ENCODE measurements at regions not wholly inside any gene's neighbourhood (a gene's known extent, or its start where the extent isn't known, plus 50 kb on each side); places are given as distances from the start of the nearest gene placed in this dataset.

- Histone ChIP-seq H3K79me2 (ENCODE audit: control insufficient read depth, insufficient read depth, low read length) (no peaks in the 10 kb centered on the region), H3K27ac (ENCODE audit: control insufficient read depth, insufficient read depth, low read length) (no peak overlapping the region), H2AFZ (ENCODE audit: control insufficient read depth, low read length) (no peak overlapping the region), H3K4me3 (ENCODE audit: control insufficient read depth in 2 of 3, extremely low read depth in 1 of 3, insufficient read depth in 2 of 3, low read depth in 1 of 3, low read length in 3 of 3) (no peak overlapping the region), H3K9me3 (ENCODE audit: control insufficient read depth, low read depth, low read length) (no peaks in the 10 kb centered on the region), H3K9me1 (ENCODE audit: control insufficient read depth, extremely low read depth, insufficient read depth, low read length) (no peaks in the 10 kb centered on the region), H3K27me3 (ENCODE audit: control insufficient read depth, extremely low read depth, insufficient read depth, low read length) (no peaks in the 10 kb centered on the region), H3K4me2 (ENCODE audit: control insufficient read depth, extremely low read depth, insufficient read depth, low read depth, low read length) (no peak overlapping the region), H4K20me1 (ENCODE audit: control insufficient read depth, extremely low read depth, insufficient read depth, low read length) (no peaks in the 10 kb centered on the region), H3K36me3 (ENCODE audit: control insufficient read depth in 2 of 2, extremely low read depth in 1 of 2, insufficient read depth in 2 of 2, low read length in 2 of 2) (no peaks in the 10 kb centered on the region), H3K4me1 (ENCODE audit: control insufficient read depth, extremely low read depth, insufficient read depth, low read length) (no peaks in the 10 kb centered on the region), H3K9ac (ENCODE audit: control insufficient read depth, extremely low read depth, insufficient read depth, low read length) (no peak overlapping the region)
- dilution Hi-C loops (cut with MboI; ENCODE audit: extremely low pct_ligation_motif_present, low sequenced_read_pairs) = no loop called here
- no peak for TF ChIP-seq EZH2 (IDR thresholded peaks at IDR 0.05; ENCODE audit: low read length)
- no peak for TF ChIP-seq CTCF (optimal IDR thresholded peaks at IDR 0.05 in 1 of 3, IDR thresholded peaks at IDR 0.05 in 1 of 3, conservative IDR thresholded peaks at IDR 0.05 in 1 of 3; ENCODE audit: extremely low read depth in 1 of 3, insufficient read depth in 2 of 3, low read length in 3 of 3)
- no peak for FAIRE-seq
- no peak for DNase-seq (ENCODE audit: low read depth, low spot score)
Measured at GRCh38 chr1:220956501-220957232, 77.4 kb downstream of the HLX start.

- FAIRE-seq (no peak), DNase-seq (ENCODE audit: low read depth, low spot score) (no peak)
- TF ChIP-seq EZH2 (IDR thresholded peaks at IDR 0.05; ENCODE audit: low read length) (no peak), CTCF (optimal IDR thresholded peaks at IDR 0.05 in 1 of 3, IDR thresholded peaks at IDR 0.05 in 1 of 3, conservative IDR thresholded peaks at IDR 0.05 in 1 of 3; ENCODE audit: extremely low read depth in 1 of 3, insufficient read depth in 2 of 3, low read length in 3 of 3) (no peak)
- Histone ChIP-seq H3K9ac (ENCODE audit: control insufficient read depth, extremely low read depth, insufficient read depth, low read length) (no peak overlapping the region), H3K9me3 (ENCODE audit: control insufficient read depth, low read depth, low read length) (no peaks in the 10 kb centered on the region), H3K4me3 (ENCODE audit: control insufficient read depth in 2 of 3, extremely low read depth in 1 of 3, insufficient read depth in 2 of 3, low read depth in 1 of 3, low read length in 3 of 3) (no peak overlapping the region), H3K27ac (ENCODE audit: control insufficient read depth, insufficient read depth, low read length) (no peak overlapping the region), H3K4me1 (ENCODE audit: control insufficient read depth, extremely low read depth, insufficient read depth, low read length) (no peaks in the 10 kb centered on the region), H2AFZ (ENCODE audit: control insufficient read depth, low read length) (no peak overlapping the region), H3K9me1 (ENCODE audit: control insufficient read depth, extremely low read depth, insufficient read depth, low read length) (no peaks in the 10 kb centered on the region), H3K79me2 (ENCODE audit: control insufficient read depth, insufficient read depth, low read length) (no peaks in the 10 kb centered on the region), H3K36me3 (ENCODE audit: control insufficient read depth in 2 of 2, extremely low read depth in 1 of 2, insufficient read depth in 2 of 2, low read length in 2 of 2) (no peaks in the 10 kb centered on the region), H3K4me2 (ENCODE audit: control insufficient read depth, extremely low read depth, insufficient read depth, low read depth, low read length) (no peak overlapping the region), H3K27me3 (ENCODE audit: control insufficient read depth, extremely low read depth, insufficient read depth, low read length) (no peaks in the 10 kb centered on the region), H4K20me1 (ENCODE audit: control insufficient read depth, extremely low read depth, insufficient read depth, low read length) (no peaks in the 10 kb centered on the region)
- dilution Hi-C loops (cut with MboI; ENCODE audit: extremely low pct_ligation_motif_present, low sequenced_read_pairs) = no loop called here
Measured at GRCh38 chr1:220957233-220957605, 78.0 kb downstream of the HLX start.
